Smooth muscle cell of the brain vasculature (primary cell): ENCODE measurements at regions not wholly inside any gene's neighbourhood (a gene's known extent, or its start where the extent isn't known, plus 50 kb on each side); places are given as distances from the start of the nearest gene placed in this dataset.

Experiments
- DNase-seq: peaks from one replicate; pipeline ENCODE4 v3.0.0-alpha.2; 2012; ENCODE audit warnings: low read depth, low spot score

GRCh38 chr5:175170899-175171298 is 273.1 kb downstream of the DRD1 start:
- no peak for DNase-seq

GRCh38 chr5:175168882-175169507 is 275.0 kb downstream of the DRD1 start:
- DNase-seq: no peak

- no peak for DNase-seq
These were observed 278.0 kb downstream of the DRD1 start for GRCh38 chr5:175166026-175166425.

GRCh38 chr5:175163586-175164275 is 280.3 kb downstream of the DRD1 start:
- DNase-seq: no peak

GRCh38 chr5:175162036-175162435 is 281.9 kb downstream of the DRD1 start:
- DNase-seq: no peak

- DNase-seq: no peak
These were observed 284.0 kb downstream of the DRD1 start for GRCh38 chr5:175159956-175160355.

- DNase-seq: no peak
These were observed 295.3 kb downstream of the DRD1 start for GRCh38 chr5:175148636-175149172.

- no peak for DNase-seq
These were observed 297.2 kb downstream of the DRD1 start for GRCh38 chr5:175146733-175147132.

GRCh38 chr5:175141421-175141820 is 302.6 kb downstream of the DRD1 start:
- no peak for DNase-seq

GRCh38 chr5:175133185-175133584 is 310.8 kb downstream of the DRD1 start:
- DNase-seq: no peak

GRCh38 chr5:175131432-175131831 is 312.6 kb downstream of the DRD1 start:
- DNase-seq: no peak

- DNase-seq: no peak
These were observed 314.4 kb downstream of the DRD1 start for GRCh38 chr5:175129619-175130018.

GRCh38 chr5:175129121-175129520 is 314.9 kb downstream of the DRD1 start:
- DNase-seq: no peak

GRCh38 chr5:175124821-175125220 is 319.2 kb downstream of the DRD1 start:
- no peak for DNase-seq

- DNase-seq: no peak
These were observed 319.6 kb downstream of the DRD1 start for GRCh38 chr5:175124251-175124813.

GRCh38 chr5:175123542-175123941 is 320.4 kb downstream of the DRD1 start:
- DNase-seq: no peak

GRCh38 chr5:175121457-175121856 is 322.5 kb downstream of the DRD1 start:
- DNase-seq: no peak

GRCh38 chr5:175120412-175120811 is 323.6 kb downstream of the DRD1 start:
- no peak for DNase-seq

GRCh38 chr5:175118700-175119309 is 325.2 kb downstream of the DRD1 start:
- DNase-seq: no peak

GRCh38 chr5:175116466-175117048 is 327.4 kb downstream of the DRD1 start:
- no peak for DNase-seq

- DNase-seq: no peak
These were observed 328.2 kb downstream of the DRD1 start for GRCh38 chr5:175115831-175116230.

GRCh38 chr5:175113947-175114346 is 330.0 kb downstream of the DRD1 start:
- DNase-seq: no peak
